Ecto neural progenitor cell (in vitro differentiated cells): ENCODE measurements at regions not wholly inside any gene's neighbourhood (a gene's known extent, or its start where the extent isn't known, plus 50 kb on each side); places are given as distances from the start of the nearest gene placed in this dataset.
A peak's percentile ranks its signal among the peaks of the same experiment; 100 is the strongest.

Source experiments
- DNase-seq: peaks from one replicate; pipeline ENCODE4 v3.0.0-alpha.2; 2018; ENCODE audit warnings: low spot score

GRCh38 chr3:22996920-22997571, 206.1 kb upstream of the UBE2E2 start:
- no peak for DNase-seq

GRCh38 chr3:23000371-23000770, 202.8 kb upstream of the UBE2E2 start:
- DNase-seq = no peak

DNA sequence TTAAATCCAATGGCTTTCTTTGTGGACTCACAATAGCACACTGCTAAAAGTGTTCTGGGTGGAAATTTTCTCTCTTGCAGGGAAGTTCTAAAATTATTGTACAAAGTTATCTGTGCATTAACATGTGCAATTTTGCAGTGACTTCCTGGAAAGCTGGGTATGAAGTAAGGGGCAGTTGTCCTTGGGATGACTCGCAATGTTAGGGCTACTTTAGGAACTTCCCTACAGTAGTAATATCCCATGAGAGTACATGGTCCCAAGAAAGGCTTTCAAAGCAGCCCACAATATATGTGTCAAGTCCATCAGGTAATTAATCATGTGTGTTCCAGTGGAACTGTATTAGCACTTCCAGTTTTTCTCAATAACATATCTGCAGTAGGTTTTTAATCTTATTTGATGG, 201.0 kb upstream of the UBE2E2 start:
- no peak for DNase-seq

DNA sequence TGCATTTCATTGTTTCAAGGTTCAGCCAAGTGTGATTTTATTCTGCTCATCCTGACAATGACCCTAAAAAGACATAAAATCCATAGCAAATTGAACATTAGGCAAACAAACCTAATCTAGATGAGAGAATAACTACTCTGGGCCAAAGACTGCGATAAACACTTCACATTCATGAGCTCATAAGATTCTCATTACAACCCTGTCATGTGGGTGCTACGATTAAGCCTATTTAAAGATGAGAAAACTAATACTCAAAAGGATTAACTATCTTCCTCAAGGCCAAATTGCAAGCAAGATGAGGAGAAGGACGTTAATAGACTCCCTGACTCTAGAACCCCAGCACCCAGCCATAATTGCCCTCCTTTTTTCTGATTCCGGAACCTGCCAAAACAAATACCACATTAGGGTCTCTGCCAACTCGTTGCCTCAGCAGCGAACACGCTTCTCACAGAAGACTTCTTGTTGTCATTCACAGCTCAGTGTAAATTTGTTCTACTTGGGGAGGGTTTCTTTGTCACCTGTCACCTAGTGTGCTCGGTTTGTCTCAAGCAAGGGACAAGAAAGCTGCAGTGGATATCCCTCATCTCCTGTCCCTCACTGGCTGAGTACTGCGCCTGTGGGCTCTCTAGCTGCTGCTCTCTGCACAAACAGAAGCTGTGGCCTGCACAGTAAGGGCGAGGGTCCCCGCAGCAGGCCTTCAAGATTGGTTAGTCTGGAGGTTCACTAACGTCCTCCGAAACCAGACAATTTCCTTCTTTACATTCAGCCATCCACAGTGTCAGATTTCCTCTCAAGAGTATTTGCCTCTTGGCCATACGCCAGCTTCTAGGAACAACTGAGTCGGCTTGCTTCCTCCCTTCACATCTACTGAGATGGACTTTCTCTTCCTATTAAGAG, 200.0 kb upstream of the UBE2E2 start:
- DNase-seq = no peak

DNA sequence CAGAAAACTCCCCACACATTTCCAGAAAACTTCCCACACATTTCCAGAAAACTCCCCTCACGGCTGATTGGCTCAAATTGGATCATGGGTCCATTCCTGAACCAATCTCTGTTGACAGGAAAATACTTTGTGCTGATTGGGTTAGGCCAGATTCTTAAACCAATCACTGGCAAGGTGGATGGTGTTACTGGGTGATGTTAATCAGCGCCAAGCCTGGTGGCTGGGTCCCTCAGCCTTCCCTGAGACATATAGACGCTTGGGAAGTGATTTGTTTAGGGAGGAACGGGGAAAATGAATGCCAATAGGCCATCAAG, 199.4 kb upstream of the UBE2E2 start:
- DNase-seq = no peak

GRCh38 chr3:23004971-23005370, 198.2 kb upstream of the UBE2E2 start:
- DNase-seq = no peak

DNA sequence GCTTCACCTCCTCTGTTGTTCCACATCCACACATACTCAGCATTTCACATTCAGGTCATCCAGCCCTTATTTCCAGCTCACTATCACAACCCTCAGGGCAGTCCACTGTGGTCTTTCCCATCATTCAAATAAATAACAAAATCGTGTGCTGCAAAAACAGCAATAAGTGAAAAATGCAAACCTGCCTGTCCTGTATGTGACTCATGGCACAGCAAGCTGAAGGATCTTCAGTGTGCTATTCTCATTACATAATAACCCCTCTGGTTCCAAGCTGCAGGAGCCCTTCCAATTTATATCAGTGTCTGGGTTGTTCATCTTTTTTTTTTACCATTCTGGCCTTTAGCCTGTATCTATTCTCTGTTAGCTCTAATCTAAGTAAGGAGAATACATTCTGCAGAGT, 185.3 kb upstream of the UBE2E2 start:
- DNase-seq = no peak

- DNase-seq = no peak
These were observed 183.4 kb upstream of the UBE2E2 start for GRCh38 chr3:23019596-23020300.

- DNase-seq = no peak
These were observed 174.8 kb upstream of the UBE2E2 start for GRCh38 chr3:23028294-23028693.

DNA sequence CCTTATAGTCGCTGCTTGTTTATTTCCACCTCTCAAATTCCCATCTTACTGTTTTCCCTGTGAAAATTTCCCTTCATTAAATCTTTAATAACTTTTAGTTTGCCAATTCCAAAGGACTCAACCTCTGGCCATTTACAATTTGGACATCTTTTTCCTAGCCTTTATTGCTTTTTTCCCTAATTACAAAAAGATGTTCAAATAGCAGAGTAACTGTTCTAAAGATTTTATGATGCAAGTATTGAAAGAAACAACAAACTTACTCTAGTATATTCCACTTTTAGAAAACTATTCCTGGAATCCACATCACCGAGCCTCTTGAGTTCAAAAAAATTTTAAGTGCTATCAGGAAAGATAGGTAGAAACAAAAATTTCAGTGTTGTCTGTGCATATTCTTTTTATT, 174.1 kb upstream of the UBE2E2 start:
- no peak for DNase-seq

DNA sequence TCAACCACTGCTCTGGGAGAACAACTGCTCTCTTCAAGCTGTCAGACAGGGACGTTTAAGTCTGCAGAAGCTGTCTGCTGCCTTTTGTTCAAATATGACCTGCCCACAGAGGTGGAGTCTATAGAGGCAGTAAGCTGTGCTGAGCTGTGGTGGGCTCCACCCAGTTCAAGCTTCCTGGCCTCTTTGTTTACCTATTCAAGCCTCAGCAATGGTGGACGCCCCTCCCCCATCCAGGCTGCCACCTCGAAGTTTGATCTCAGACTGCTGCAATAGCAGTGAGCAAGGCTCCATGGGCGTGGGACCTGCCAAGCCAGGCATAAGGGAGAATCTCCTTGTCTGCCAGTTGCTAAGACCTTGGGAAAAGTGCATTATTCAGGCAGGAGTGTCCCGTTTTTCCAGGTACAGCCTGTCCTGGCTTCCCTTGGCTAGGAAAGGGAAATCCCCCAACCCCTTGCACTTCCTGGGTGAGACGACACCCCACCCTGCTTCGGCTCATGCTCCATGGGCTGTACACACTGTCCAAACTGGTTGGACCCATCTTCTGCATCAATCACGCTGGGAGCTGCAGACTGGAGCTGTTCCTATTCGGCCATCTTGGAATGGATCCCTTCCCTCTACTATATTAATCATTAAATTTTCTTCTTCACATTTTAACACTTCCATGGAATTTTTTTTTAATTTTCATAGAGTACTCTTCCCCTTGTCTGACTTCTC, 167.0 kb upstream of the UBE2E2 start:
- DNase-seq = peak; percentile 51

DNA sequence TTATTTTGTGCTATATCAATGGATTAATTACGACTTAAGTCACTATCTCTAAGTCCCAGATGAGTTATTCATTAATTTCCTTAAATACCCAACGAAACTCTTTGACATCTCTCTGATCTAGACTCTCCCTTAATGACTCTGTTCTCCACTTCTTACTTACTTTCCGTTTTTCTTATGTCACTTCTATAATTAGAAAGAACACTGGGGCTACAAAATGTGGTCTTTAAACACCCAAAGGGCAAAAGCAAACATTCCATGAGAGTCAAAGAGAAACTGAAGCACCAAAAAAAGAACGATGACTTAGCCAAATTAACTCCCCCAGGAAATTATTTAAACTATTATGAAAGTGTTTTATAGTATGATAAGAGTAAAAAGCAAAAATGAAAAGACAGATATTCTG, 166.4 kb upstream of the UBE2E2 start:
- DNase-seq = no peak

DNA sequence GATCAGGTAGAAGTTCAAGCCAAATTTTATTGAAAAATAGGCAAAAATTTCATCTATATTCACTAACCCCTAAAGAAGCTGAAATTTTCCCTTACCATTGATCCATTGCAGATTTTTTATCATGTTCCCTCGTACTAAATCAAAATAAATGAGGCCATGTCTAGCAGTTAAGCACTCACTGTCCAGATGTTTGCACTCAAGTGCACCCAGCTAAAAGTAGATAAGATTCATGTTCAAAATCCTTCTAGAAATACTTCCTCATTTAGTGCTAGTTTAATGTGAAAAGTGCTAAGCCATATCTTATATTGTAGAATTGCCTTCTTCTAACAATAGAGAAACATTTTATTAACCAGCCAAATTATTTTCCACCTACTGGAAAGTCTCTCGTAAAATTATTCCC, 164.7 kb upstream of the UBE2E2 start:
- DNase-seq = no peak

DNA sequence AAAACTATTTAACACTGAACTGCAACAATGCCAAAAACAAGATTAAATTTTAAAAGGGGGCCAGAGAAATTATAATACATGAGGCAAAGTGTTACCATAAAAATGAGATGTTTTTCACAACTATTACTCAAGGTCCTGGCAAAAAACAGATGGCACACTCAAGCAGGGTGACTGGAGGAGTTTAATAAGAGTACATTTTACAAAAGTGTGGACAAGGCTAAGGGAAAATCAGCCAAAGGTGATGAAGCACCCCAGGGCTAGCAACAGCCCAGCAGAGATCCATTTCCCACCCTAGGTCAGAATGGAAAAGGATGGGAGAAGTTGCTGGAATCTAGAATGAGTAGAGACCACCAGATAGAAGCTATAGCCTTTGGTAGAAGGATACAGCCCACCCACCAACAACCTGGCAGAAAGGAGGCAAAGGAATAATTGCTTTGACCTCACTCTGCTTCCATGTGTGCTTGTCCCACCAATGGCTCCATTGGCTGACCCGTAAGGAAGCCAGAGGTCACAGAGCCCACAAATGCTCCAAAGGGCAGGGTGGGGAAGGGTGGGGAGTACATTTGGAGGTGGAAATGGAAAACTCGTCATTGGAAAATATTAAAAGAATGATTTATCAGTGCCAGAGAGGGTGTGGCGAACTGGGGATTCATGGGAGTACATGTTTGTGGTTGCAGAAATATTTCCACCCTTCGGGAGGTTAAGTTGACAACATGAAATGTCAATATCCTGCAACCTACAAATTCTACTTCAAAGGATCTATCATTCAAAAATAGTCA, 161.0 kb upstream of the UBE2E2 start:
- DNase-seq = no peak

- DNase-seq = no peak
These were observed 158.7 kb upstream of the UBE2E2 start for GRCh38 chr3:23044463-23044862.

DNA sequence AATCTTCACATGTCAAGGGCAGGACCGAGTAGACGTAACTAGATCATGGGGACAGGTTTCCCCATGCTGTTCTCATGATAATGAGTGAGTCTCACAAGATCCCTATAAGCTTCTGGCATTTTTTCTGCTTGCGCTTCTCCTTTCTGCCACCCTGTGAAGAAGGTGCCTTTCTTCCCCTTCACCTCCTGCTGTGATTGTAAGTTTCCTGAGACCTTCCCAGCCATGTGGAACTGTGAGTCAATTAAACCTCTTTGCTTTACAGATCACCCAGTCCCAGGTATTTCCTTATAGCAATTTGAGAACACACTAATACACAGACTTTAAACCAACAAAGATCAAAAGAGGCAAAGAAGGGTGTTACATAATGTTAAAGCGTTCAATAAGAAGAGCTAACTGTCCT, 156.6 kb upstream of the UBE2E2 start:
- DNase-seq = no peak

- no peak for DNase-seq
These were observed 151.6 kb upstream of the UBE2E2 start for GRCh38 chr3:23051240-23052140.

- no peak for DNase-seq
These were observed 150.9 kb upstream of the UBE2E2 start for GRCh38 chr3:23052208-23052607.

- DNase-seq = no peak
These were observed 150.5 kb upstream of the UBE2E2 start for GRCh38 chr3:23052620-23053019.

DNA sequence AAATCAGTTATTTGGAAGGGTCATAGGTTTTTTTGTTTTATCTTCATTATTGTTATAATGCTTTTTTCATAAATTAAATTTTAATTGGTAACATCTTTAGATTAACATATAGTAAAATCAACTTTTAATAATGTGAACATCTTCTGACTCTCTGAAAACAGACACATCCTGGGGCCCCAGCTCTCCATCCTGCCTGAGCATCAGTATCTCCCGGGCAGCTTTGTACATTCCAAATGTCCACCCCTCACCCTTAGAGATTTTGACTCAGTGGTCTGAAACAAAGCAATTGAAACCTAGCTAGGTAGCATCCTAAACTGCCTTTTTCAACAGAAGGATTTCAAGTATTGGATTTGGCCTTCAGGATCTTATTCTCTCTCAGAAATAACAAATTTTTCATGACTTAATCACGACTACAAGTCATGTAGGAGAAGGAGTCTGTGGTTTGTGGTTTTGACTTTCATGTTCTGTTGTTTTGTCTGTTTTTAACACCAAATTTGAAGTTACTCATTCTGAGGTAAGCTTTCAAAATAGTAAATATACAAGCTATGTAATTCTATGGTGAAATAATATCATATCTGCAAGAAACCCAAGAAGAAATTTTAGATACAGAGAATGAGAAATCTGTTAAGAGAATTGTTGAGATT, 147.3 kb upstream of the UBE2E2 start:
- no peak for DNase-seq
